Fibroblast of gingiva (primary cell): ENCODE measurements at regions not wholly inside any gene's neighbourhood (a gene's known extent, or its start where the extent isn't known, plus 50 kb on each side); places are given as distances from the start of the nearest gene placed in this dataset.
"Not testable (repeated sequence)": the region's sequence is repeated elsewhere in the genome, so short reads cannot be mapped to it uniquely, and the experiment has no call there.

Source experiments
- DNase-seq: peaks from one replicate; pipeline ENCODE4 v3.0.0-alpha.2; 2011; ENCODE audit warnings: low read depth

DNA sequence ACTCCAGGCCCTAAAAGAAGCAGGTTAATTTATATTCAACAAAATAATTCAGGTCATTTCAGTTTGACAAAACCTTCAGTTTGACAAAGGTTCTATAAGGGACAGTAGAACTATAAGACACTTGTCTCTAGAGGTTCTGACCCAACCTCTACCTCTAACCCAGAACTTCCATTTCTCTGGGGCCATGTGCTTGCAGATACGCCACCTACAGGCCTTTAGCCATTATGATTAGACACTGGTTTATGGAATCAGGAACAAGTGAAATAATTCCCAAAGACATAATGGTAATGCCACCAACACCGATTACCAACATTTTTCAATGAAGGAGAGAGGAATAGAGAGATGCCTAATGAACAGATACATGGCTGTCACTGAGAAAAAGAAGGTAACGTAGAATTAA lies 733.9 kb downstream of the PRELID2 start:
- DNase-seq, result no peak

- DNase-seq, result no peak
Observed at GRCh38 chr5:145090115-145090514, 745.0 kb downstream of the PRELID2 start.

GRCh38 chr5:145084834-145085233 lies 750.3 kb downstream of the PRELID2 start:
- no peak for DNase-seq

- DNase-seq, result no peak
Observed at GRCh38 chr5:145077028-145077427, 758.1 kb downstream of the PRELID2 start.

DNA sequence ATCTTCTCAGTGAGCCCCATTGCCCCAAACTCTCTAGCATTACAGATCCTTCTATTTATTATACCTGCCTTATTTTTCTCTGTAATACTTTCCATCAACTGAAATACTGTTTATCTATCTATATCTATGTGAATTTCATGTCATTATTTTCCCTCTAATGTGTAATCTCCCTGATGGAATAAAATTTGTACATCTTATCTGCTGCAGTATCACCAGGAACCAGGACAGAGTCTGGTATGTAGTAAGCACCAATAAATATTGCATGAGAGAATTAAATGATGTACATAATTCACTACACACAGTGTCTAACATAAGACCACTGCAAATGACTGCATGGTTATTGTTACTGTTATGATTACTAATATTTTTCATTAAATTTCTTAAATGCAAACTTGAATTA lies 759.1 kb downstream of the PRELID2 start:
- no peak for DNase-seq

DNA sequence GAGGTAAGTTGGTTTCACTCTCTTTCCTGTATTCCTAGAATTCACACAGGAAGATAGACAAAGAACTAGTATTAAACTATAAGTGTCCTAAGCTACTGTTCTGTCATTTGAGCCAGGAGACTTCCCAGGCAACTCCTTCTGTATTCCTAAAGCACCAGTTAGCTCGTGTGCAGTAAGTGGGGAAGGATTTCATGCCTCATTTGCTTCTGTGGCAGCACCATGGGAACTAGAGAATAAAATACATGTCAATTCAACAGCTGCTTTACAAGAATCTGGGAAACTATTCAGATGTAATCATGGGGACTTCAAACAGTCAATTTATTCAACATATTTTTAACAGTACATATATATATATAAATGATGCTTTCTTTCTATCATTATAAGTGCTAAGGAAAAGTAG lies 762.3 kb downstream of the PRELID2 start:
- no peak for DNase-seq

DNA sequence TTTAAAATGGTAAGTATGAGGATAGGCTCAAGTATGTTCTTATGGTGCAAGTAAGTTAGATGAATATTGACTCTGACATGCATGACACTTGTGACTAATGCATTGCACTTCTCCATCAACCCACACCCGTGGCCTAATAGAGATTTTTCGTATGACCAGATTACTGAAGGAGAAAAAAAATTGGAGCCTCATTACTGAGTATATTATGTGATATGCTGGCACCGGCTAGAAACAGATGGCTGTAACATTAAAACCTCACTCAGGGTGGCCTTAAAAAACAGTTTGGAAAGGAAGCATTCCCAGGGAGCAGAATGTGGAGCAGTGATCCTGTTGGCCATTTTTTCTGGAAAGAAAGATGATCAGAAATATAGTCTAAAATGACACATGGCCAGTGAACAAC lies 766.4 kb downstream of the PRELID2 start:
- no peak for DNase-seq

DNA sequence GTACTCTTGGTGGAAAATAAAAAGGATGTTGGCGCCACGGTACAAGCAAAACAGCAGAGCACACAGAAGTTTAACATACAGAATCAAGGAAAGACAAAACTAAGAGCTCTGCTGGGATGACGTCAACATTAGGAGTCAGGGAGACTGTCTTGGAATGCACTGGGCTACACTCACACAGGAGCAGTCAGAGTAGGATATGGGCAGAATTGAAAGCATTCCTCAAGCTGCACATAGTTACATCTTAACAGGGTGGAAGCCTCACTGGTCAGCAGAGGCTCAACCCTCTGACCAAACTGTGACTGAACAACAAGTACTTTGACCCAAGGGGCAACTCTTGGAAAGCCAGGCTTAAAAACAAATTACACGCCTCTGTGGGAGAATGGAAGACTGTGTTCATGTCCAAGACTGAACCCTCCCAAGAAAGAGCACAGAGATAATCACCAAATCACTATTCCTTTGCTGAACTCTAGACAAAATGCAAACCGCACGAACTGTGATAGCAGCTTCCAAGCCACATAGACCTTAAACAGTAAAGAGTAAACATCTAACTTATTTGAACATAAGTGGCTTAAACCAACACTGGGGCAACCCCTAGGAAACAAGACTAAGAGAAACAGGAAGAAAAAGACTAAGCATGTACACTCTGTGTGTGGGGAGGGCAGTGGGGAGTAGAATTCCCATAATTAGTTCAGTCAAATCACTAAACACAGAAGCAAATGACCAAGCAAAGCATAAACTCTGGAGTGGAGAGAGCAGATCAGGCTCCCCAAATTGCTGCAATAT lies 772.7 kb downstream of the PRELID2 start:
- DNase-seq, result no peak

DNA sequence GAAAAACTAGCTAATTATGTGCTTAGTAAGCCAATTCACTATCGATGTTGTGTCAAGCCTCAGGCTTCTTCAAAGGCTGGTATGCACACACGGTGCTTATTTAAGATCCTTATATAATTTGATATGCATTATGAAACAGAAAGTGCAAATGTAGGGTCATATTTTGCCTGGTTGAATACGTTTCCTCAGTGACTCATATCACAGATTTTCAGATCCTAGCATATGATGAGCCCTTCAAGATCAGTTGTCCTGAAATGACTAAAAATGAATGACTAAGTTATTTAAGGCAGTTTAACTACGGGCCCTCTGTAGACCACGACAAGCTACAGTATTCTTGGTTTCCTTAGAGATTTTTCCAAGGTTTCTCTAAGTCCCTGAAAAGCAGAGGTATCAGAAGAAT lies 778.3 kb downstream of the PRELID2 start:
- no peak for DNase-seq

GRCh38 chr5:145050181-145050580 lies 785.0 kb downstream of the PRELID2 start:
- DNase-seq, result no peak

GRCh38 chr5:145044970-145045369 lies 790.2 kb downstream of the PRELID2 start:
- no peak for DNase-seq

- no peak for DNase-seq
Observed at GRCh38 chr5:145028626-145029025, 806.5 kb downstream of the PRELID2 start.

DNA sequence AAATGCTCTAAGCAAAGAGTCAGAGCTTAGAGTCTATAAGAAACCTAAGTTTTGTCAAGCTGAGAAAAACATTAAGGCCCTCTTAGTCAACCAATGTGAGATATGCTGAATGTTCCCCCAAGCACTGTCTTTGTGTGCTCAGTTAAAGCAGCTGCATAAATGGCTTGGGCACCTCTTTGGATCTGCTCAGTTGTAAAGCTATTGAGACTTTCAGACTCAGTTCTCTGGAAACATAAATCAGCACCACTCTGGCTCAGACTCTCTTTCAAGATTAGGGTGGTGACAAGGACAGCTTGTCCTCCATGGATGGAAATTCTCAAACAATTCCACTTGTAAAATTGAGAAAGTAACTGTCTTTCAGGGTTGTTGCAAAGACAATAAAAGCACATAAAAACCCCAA lies 807.9 kb downstream of the PRELID2 start:
- no peak for DNase-seq

GRCh38 chr5:145025775-145026174 lies 809.4 kb downstream of the PRELID2 start:
- no peak for DNase-seq

DNA sequence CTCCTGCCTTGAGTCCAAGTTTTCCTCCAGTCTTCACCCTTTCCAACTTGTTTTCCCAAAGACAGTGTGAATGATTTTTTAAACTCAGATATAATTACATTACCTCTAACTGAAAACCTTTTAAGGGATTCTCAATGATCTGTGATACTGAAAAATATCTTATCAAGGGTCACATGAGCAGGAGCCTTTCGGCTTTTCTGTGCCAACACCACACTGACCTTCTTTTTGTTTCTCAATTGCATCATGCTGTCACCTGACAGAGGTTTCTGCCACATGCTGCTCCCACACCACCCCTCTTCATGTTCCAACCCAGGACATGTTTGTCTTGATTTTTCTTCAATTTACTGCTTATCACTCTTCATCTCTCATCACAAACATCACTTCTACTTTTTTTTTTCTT lies 820.0 kb downstream of the PRELID2 start:
- no peak for DNase-seq

DNA sequence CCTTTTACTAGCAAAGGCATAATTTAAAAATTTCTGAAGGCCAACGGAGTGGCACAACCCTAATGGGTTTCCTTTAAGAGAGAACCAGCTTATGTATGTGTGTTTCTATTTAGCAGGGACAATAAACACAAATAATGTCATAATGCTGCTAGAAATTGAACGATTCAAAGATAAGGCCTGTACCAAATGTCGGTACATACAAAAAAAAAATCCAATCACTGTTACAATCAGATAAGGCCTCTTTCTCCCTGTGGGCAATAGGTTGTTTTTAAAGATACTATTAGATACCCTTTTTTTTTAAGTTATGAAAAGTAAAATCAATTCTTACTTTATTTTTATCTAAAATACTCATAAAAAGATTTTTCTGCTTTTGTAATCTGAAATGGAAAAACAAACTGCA lies 821.0 kb downstream of the PRELID2 start:
- no peak for DNase-seq

DNA sequence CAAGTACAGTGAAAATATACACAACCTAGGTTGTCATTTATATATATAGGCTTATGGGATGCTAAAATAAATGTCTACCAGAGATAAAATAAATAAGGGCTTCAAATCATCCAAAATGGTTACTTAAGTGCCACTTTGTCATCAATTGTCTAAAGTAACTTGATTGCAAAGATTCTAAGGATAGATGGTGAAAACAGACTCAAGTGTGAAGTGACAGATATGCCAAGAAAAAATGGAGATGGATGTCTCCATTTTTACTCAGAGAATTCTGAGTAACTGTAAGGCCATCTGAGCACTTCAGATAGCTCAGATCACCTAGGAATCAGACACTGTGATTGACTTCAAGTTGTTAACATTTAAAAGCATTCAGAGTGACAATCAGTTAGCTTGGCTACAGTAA lies 824.3 kb downstream of the PRELID2 start:
- DNase-seq, result no peak

GRCh38 chr5:145008876-145009530 lies 826.1 kb downstream of the PRELID2 start:
- no peak for DNase-seq

- not testable (repeated sequence) for DNase-seq
Observed at GRCh38 chr5:144994356-144994755, 823.7 kb downstream of the KCTD16 start.

DNA sequence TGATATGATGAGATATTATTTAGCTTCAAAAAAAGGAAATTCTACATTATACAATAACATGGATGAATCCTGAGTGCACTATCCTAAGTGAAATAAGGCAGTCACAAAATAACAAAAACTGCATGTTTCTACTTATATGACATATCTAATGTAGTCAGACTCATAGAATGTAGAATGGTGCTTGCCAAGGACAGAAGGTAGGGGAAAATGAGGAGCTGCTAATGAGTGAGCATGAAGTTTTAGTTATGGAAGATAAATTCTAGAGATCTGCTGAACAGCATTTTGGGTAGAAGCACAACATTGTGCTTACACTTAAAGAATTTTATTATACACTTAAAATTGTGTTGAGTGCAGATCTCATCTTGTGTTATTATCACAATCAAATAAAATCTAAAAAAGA lies 812.4 kb downstream of the KCTD16 start:
- no peak for DNase-seq

GRCh38 chr5:144979516-144980264 lies 809.0 kb downstream of the KCTD16 start:
- no peak for DNase-seq

DNA sequence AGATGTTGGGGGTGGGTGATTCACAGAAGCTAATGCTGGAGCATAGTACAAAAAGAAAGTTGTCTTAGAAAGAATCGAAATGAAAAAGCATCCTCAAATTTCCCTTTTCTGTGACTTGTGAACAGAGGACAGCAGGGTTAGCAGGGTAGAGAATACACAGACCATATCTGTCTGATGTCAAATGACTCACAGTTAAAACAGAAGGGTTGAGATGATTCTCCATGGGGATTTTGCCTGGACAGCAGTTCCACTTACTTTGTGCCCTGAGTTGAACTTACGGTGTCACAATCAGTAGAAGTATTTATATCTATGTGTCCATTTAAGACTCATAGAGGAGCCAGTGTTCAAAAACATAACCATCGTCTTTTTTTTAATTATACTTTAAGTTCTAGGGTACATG lies 801.6 kb downstream of the KCTD16 start:
- DNase-seq, result no peak
